Nephron progenitor cell (in vitro differentiated cells): ENCODE measurements at regions not wholly inside any gene's neighbourhood (a gene's known extent, or its start where the extent isn't known, plus 50 kb on each side); places are given as distances from the start of the nearest gene placed in this dataset.

Source experiments
- DNase-seq: peaks from one replicate; pipeline ENCODE4 v3.0.0; 2021
- H3K27ac Mint-ChIP-seq: 2 replicates; pipeline ENCODE4 v1.8.0; 2021; ENCODE audit warnings: mild to moderate bottlenecking, moderate library complexity, mixed read lengths
- H3K27me3 Mint-ChIP-seq: 2 replicates; pipeline ENCODE4 v1.8.0; 2021; ENCODE audit warnings: mild to moderate bottlenecking, low read depth, mixed read lengths; ENCODE audit not compliant: poor library complexity
- H3K36me3 Mint-ChIP-seq: 2 replicates; pipeline ENCODE4 v1.8.0; 2021; ENCODE audit warnings: low read depth, mixed read lengths
- H3K4me1 Mint-ChIP-seq: 2 replicates; pipeline ENCODE4 v1.8.0; 2021; ENCODE audit warnings: mixed read lengths
- H3K4me3 Mint-ChIP-seq: 2 replicates; pipeline ENCODE4 v1.8.0; 2021; ENCODE audit warnings: mild to moderate bottlenecking, moderate library complexity, mixed read lengths
- H3K9me3 Mint-ChIP-seq: 2 replicates; pipeline ENCODE4 v1.8.0; 2021; ENCODE audit warnings: mild to moderate bottlenecking, moderate library complexity, mixed read lengths
- CTCF ChIP-seq: fragments of 200-600 bp; sonication (generic); IDR thresholded peaks from 2 replicates; pipeline ENCODE4 v1.5.0; 2021; ENCODE audit warnings: antibody characterized with exemption

- no peaks in the 10 kb centered on the region for H3K9me3 Mint-ChIP-seq
- peaks cover 20% of the 10 kb centered on the region for H3K27me3 Mint-ChIP-seq
- no peak for TF ChIP-seq CTCF
- peak overlapping the region; percentile 28 for H3K4me3 Mint-ChIP-seq
- peaks cover 70% of the 10 kb centered on the region for H3K4me1 Mint-ChIP-seq
- no peaks in the 10 kb centered on the region for H3K36me3 Mint-ChIP-seq
- peak overlapping the region; percentile 65 for H3K27ac Mint-ChIP-seq
- DNase-seq: no peak
Observed at GRCh38 chr11:119796363-119797060, 67.5 kb upstream of the NECTIN1 start.

GRCh38 chr11:119795690-119796089 is 66.7 kb upstream of the NECTIN1 start:
- DNase-seq: no peak
- H3K27me3 Mint-ChIP-seq: peaks cover 23% of the 10 kb centered on the region
- no peak overlapping the region for H3K27ac Mint-ChIP-seq
- peaks cover 79% of the 10 kb centered on the region for H3K4me1 Mint-ChIP-seq
- no peak for TF ChIP-seq CTCF
- H3K4me3 Mint-ChIP-seq: no peak overlapping the region
- no peaks in the 10 kb centered on the region for H3K9me3 Mint-ChIP-seq
- no peaks in the 10 kb centered on the region for H3K36me3 Mint-ChIP-seq

- no peak for TF ChIP-seq CTCF
- DNase-seq: no peak
- Mint-ChIP-seq H3K27ac (no peak overlapping the region), H3K27me3 (peaks cover 25% of the 10 kb centered on the region), H3K4me3 (no peak overlapping the region), H3K36me3 (no peaks in the 10 kb centered on the region), H3K9me3 (no peaks in the 10 kb centered on the region), H3K4me1 (peaks cover 83% of the 10 kb centered on the region)
Observed at GRCh38 chr11:119795231-119795630, 66.2 kb upstream of the NECTIN1 start.

GRCh38 chr11:119794756-119795155 is 65.8 kb upstream of the NECTIN1 start:
- peaks cover 85% of the 10 kb centered on the region for H3K4me1 Mint-ChIP-seq
- H3K36me3 Mint-ChIP-seq: no peaks in the 10 kb centered on the region
- H3K4me3 Mint-ChIP-seq: no peak overlapping the region
- H3K27ac Mint-ChIP-seq: no peak overlapping the region
- H3K9me3 Mint-ChIP-seq: no peaks in the 10 kb centered on the region
- peaks cover 28% of the 10 kb centered on the region for H3K27me3 Mint-ChIP-seq
- no peak for DNase-seq
- TF ChIP-seq CTCF: no peak

GRCh38 chr11:119794141-119794665 is 65.2 kb upstream of the NECTIN1 start:
- Mint-ChIP-seq H3K36me3 (no peaks in the 10 kb centered on the region), H3K4me1 (peaks cover 82% of the 10 kb centered on the region), H3K9me3 (no peaks in the 10 kb centered on the region), H3K4me3 (no peak overlapping the region), H3K27ac (no peak overlapping the region), H3K27me3 (peaks cover 28% of the 10 kb centered on the region)
- peak; percentile 30 for DNase-seq
- TF ChIP-seq CTCF: no peak

- TF ChIP-seq CTCF: no peak
- Mint-ChIP-seq H3K9me3 (no peaks in the 10 kb centered on the region), H3K36me3 (no peaks in the 10 kb centered on the region), H3K4me3 (no peak overlapping the region), H3K27me3 (peaks cover 28% of the 10 kb centered on the region), H3K4me1 (peaks cover 75% of the 10 kb centered on the region), H3K27ac (no peak overlapping the region)
- DNase-seq: no peak
Observed at GRCh38 chr11:119793335-119793984, 64.5 kb upstream of the NECTIN1 start.
